Ishikawa (cell line): ENCODE measurements at regions not wholly inside any gene's neighbourhood (a gene's known extent, or its start where the extent isn't known, plus 50 kb on each side); places are given as distances from the start of the nearest gene placed in this dataset.

ENCODE experiments used
- CEBPB ChIP-seq: IDR thresholded peaks from 2 replicates; pipeline ENCODE4 v1.6.1; 2012
- CREB1 ChIP-seq: IDR thresholded peaks from 2 replicates; pipeline ENCODE4 v1.6.1; 2012; ENCODE audit warnings: low read depth
- EGR1 ChIP-seq: IDR thresholded peaks from 2 replicates; pipeline ENCODE4 v1.6.1; 2012
- EP300 ChIP-seq: IDR thresholded peaks from 2 replicates; pipeline ENCODE4 v1.6.1; 2012; ENCODE audit warnings: borderline replicate concordance
- NFIC ChIP-seq: IDR thresholded peaks from 2 replicates; pipeline ENCODE4 v1.6.1; 2012
- RAD21 ChIP-seq: IDR thresholded peaks from 2 replicates; pipeline ENCODE4 v1.6.1; 2012; ENCODE audit warnings: low read depth
- TAF1 ChIP-seq: IDR thresholded peaks from 2 replicates; pipeline ENCODE4 v1.6.1; 2012; ENCODE audit warnings: low read depth, mild to moderate bottlenecking
- YY1 ChIP-seq: IDR thresholded peaks from 2 replicates; pipeline ENCODE4 v1.6.1; 2012; ENCODE audit warnings: low read depth
- ZBTB7A ChIP-seq: IDR thresholded peaks from 2 replicates; pipeline ENCODE4 v1.6.1; 2012; ENCODE audit warnings: low read depth
- TF ChIP-seq, protein P1 (sequence below): IDR thresholded peaks from 2 replicates; pipeline ENCODE4 v1.6.1; 2012; ENCODE audit warnings: low read depth, mild to moderate bottlenecking
- TF ChIP-seq, protein P2 (sequence below): IDR thresholded peaks from 2 replicates; pipeline ENCODE4 v1.6.1; 2012
- TF ChIP-seq, protein P3 (sequence below): IDR thresholded peaks from 2 replicates; pipeline ENCODE4 v1.6.1; 2012

DNA sequence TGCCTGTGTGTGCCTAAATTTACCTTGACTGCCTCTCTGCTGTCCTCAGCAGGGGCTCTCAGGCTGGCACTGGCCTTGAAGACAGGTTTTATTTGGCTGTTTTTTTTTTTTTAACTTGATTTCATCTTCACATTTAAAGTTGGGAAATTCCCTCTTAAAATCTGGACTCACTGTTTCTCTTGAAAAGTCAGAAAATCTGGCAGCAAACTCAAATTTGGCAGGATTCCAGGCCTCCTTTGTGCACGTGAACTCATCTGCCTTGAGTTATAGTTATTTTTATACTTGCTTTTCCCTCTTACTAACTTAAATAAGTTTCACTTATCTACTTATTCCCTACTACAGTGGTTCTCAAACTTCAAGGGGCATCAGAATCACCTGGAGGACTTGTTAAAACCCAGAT, 118.4 kb upstream of the MAP3K1 start:
- no peak for TF ChIP-seq CEBPB
- TF ChIP-seq ZBTB7A: no peak
- no peak for TF ChIP-seq EP300
- TF ChIP-seq, protein P1, sequence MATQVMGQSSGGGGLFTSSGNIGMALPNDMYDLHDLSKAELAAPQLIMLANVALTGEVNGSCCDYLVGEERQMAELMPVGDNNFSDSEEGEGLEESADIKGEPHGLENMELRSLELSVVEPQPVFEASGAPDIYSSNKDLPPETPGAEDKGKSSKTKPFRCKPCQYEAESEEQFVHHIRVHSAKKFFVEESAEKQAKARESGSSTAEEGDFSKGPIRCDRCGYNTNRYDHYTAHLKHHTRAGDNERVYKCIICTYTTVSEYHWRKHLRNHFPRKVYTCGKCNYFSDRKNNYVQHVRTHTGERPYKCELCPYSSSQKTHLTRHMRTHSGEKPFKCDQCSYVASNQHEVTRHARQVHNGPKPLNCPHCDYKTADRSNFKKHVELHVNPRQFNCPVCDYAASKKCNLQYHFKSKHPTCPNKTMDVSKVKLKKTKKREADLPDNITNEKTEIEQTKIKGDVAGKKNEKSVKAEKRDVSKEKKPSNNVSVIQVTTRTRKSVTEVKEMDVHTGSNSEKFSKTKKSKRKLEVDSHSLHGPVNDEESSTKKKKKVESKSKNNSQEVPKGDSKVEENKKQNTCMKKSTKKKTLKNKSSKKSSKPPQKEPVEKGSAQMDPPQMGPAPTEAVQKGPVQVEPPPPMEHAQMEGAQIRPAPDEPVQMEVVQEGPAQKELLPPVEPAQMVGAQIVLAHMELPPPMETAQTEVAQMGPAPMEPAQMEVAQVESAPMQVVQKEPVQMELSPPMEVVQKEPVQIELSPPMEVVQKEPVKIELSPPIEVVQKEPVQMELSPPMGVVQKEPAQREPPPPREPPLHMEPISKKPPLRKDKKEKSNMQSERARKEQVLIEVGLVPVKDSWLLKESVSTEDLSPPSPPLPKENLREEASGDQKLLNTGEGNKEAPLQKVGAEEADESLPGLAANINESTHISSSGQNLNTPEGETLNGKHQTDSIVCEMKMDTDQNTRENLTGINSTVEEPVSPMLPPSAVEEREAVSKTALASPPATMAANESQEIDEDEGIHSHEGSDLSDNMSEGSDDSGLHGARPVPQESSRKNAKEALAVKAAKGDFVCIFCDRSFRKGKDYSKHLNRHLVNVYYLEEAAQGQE: no peak
- TF ChIP-seq, protein P2, sequence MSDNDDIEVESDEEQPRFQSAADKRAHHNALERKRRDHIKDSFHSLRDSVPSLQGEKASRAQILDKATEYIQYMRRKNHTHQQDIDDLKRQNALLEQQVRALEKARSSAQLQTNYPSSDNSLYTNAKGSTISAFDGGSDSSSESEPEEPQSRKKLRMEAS: no peak
- no peak for TF ChIP-seq RAD21
- TF ChIP-seq, protein P3, sequence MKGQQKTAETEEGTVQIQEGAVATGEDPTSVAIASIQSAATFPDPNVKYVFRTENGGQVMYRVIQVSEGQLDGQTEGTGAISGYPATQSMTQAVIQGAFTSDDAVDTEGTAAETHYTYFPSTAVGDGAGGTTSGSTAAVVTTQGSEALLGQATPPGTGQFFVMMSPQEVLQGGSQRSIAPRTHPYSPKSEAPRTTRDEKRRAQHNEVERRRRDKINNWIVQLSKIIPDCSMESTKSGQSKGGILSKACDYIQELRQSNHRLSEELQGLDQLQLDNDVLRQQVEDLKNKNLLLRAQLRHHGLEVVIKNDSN: no peak
- TF ChIP-seq YY1: no peak
- no peak for TF ChIP-seq CREB1
- TF ChIP-seq TAF1: no peak
- no peak for TF ChIP-seq EGR1
- TF ChIP-seq NFIC: peak; percentile 20; the same call in 1 of the 2 replicates
